ENCODE measurements at regions not wholly inside any gene's neighbourhood (a gene's known extent, or its start where the extent isn't known, plus 50 kb on each side); places are given as distances from the start of the nearest gene placed in this dataset.

DNA sequence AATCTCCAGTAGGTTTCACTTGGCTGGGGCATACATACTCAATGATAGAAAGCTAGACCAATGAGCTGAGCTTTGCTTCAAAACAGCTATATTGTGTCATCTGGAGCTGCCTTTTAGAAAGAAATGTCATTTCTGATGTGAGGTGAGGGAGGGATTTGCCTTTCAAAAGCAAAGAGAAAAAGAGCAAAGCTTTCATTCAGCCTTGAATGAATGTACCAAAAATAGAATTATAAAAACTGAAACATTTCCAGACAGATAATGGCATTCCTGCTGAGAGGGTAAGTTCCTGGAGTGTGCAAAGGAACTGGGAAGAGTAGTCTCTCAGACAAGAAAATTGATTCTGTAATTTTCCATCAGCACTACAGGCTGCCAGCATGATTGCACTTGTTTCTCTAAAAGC lies 710.0 kb downstream of the LRFN5 start:
- DNase-seq (ENCODE audit: low read depth, low spot score) (no peak), FAIRE-seq (no peak)
- Histone ChIP-seq H3K9me3 (replicated peaks; ENCODE audit: control insufficient read depth, insufficient read depth, low read length) (peaks cover 5% of the 10 kb centered on the region), H3K9ac (replicated peaks; ENCODE audit: extremely low read depth, insufficient read depth, low read length) (no peak overlapping the region), H3K4me1 (ENCODE audit: control insufficient read depth, extremely low read depth, insufficient read depth, low read length) (no peaks in the 10 kb centered on the region), H3K9me1 (replicated peaks; ENCODE audit: control insufficient read depth, extremely low read depth, insufficient read depth, low read length) (no peaks in the 10 kb centered on the region), H3K36me3 (ENCODE audit: control insufficient read depth in 2 of 2, extremely low read depth in 1 of 2, insufficient read depth in 2 of 2, low read length in 2 of 2) (no peaks in the 10 kb centered on the region), H3K27ac (ENCODE audit: insufficient read depth, low read depth, low read length) (no peak overlapping the region), H4K20me1 (replicated peaks; ENCODE audit: control insufficient read depth, extremely low read depth, insufficient read depth, low read length) (no peaks in the 10 kb centered on the region), H3K79me2 (ENCODE audit: control insufficient read depth, insufficient read depth, low read length) (no peaks in the 10 kb centered on the region), H3K27me3 (ENCODE audit: control insufficient read depth in 2 of 2, insufficient read depth in 2 of 2, low read length in 2 of 2) (no peaks in the 10 kb centered on the region), H3K4me2 (ENCODE audit: insufficient read depth, low read length) (no peak overlapping the region), H2AFZ (ENCODE audit: low read depth, low read length) (no peak overlapping the region), H3K4me3 (replicated peaks in 1 of 3; ENCODE audit: insufficient read depth in 1 of 3, low read depth in 1 of 3, low read length in 3 of 3) (no peak overlapping the region)
- TF ChIP-seq GATA2 (IDR thresholded peaks at IDR 0.05; ENCODE audit: insufficient read depth, insufficient read length, low read depth, low read length): no peak
- no peak for TF ChIP-seq EZH2 (IDR thresholded peaks at IDR 0.05; ENCODE audit: borderline replicate concordance, low read depth, low read length, severe bottlenecking)
- TF ChIP-seq, protein P1, sequence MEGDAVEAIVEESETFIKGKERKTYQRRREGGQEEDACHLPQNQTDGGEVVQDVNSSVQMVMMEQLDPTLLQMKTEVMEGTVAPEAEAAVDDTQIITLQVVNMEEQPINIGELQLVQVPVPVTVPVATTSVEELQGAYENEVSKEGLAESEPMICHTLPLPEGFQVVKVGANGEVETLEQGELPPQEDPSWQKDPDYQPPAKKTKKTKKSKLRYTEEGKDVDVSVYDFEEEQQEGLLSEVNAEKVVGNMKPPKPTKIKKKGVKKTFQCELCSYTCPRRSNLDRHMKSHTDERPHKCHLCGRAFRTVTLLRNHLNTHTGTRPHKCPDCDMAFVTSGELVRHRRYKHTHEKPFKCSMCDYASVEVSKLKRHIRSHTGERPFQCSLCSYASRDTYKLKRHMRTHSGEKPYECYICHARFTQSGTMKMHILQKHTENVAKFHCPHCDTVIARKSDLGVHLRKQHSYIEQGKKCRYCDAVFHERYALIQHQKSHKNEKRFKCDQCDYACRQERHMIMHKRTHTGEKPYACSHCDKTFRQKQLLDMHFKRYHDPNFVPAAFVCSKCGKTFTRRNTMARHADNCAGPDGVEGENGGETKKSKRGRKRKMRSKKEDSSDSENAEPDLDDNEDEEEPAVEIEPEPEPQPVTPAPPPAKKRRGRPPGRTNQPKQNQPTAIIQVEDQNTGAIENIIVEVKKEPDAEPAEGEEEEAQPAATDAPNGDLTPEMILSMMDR (IDR thresholded peaks at IDR 0.05; ENCODE audit: extremely low read depth in 1 of 2, insufficient read depth in 1 of 2, low read depth in 1 of 2, low read length in 2 of 2): no peak
- TF ChIP-seq JUN (IDR thresholded peaks at IDR 0.05; ENCODE audit: borderline replicate concordance, insufficient read depth, insufficient read length, low read depth): no peak
- TF ChIP-seq POLR2AphosphoS5 (IDR thresholded peaks at IDR 0.05; ENCODE audit: insufficient read depth, low read depth, low read length): no peak
- TF ChIP-seq POLR2A (IDR thresholded peaks at IDR 0.05; ENCODE audit: low read depth, low read length): no peak
- TF ChIP-seq, protein P2, sequence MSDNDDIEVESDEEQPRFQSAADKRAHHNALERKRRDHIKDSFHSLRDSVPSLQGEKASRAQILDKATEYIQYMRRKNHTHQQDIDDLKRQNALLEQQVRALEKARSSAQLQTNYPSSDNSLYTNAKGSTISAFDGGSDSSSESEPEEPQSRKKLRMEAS (IDR thresholded peaks at IDR 0.05; ENCODE audit: insufficient read depth, insufficient read length): no peak
- no peak for TF ChIP-seq MYC (IDR thresholded peaks at IDR 0.05; ENCODE audit: low read depth, low read length)
- TF ChIP-seq FOS (IDR thresholded peaks at IDR 0.05; ENCODE audit: borderline replicate concordance, insufficient read depth, low read length): no peak
- CTCF ChIA-PET: no interaction called here
- POLR2A ChIA-PET: no interaction called here
- dilution Hi-C loops (cut with MboI; ENCODE audit: extremely low pct_ligation_motif_present, low sequenced_read_pairs): no loop called here
- no TSS peak for BruUV-seq (replicated peaks)
- intact Hi-C loops (cut with micrococcal nuclease): no loop called here

All from endothelial cell of umbilical vein (primary cell).